Epithelial cell of esophagus (primary cell): ENCODE measurements at regions not wholly inside any gene's neighbourhood (a gene's known extent, or its start where the extent isn't known, plus 50 kb on each side); places are given as distances from the start of the nearest gene placed in this dataset.
A peak's percentile ranks its signal among the peaks of the same experiment; 100 is the strongest.

Experiments
- DNase-seq: peaks from one replicate; pipeline ENCODE4 v3.0.0; 2010; ENCODE audit warnings: low read depth
- H3K4me3 ChIP-seq: 2 replicates; pipeline ENCODE4 v1.5.1; 2011; ENCODE audit warnings: mild to moderate bottlenecking, low read length, control low read depth
- CTCF ChIP-seq: IDR thresholded peaks from 2 replicates; pipeline ENCODE4 v1.5.1; 2011; ENCODE audit warnings: low read depth, mild to moderate bottlenecking, low read length, control low read depth, inconsistent platforms; ENCODE audit not compliant: insufficient read depth; ENCODE audit errors: missing control alignments

DNA sequence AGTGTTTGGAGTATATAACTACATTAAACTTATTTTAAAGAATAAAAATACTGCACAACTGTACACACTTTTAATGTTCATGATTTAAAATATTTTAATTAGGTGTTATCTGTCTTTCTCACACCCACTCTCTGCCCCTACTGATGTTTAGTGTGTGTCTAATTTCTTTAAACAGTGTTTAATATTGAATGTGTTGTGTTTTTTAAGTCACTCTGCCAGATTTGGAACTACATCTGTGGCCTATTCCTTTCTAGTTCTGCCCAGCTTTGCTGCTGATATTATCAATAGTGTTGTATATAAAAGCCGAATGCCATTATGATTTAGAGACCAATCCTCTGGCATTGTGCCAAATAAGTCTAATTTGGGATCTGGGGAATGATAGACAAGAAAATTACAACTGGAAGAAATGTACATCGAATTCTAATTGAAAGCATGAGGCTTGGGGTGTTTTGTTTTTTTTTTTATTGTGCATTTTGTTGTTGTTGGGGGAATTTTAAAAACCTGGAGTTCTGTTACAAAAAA is 398.0 kb downstream of the CPS1 start:
- no peak overlapping the region for H3K4me3 ChIP-seq
- no peak for DNase-seq
- TF ChIP-seq CTCF: no peak

DNA sequence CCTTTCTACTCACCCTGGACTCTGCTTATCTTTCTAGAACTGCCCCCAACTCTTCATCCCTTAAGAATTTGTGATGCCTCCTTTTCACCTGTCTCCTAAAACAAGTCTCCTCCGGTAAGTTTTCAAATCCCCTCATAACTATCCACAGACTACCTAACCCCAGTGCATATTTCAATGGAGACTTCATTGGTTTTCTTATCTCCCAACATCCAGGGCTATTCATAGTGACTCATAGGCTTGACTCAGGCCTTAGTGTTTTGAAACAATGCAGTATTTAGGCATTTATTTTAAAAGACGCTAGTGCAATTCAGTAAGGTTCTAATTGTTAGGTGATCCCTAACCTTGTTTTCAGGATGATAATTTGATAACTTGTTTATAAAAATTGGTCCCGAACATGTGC is 399.2 kb downstream of the CPS1 start:
- no peak for TF ChIP-seq CTCF
- H3K4me3 ChIP-seq: no peak overlapping the region
- peak; percentile 72 for DNase-seq

DNA sequence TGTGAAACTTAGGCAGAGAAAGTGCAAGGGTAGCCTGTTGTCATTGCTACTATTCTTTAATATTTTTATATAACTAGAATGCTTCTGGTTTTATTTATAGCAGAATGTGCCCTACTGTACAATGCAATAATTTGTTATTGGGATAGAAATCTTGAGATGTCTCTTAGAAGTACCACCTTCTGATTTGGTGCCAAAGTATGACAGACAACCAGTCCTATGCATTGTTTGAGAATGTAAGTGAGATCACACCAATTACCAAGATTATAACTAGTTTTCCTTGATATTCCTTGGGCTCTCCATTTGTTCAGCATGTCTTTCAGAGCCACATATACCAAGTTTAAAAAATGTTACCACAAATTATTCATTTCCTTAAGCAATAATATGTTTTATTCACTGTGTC is 399.7 kb downstream of the CPS1 start:
- TF ChIP-seq CTCF: no peak
- no peak for DNase-seq
- no peak overlapping the region for H3K4me3 ChIP-seq

- H3K4me3 ChIP-seq: no peak overlapping the region
- DNase-seq: peak; percentile 8
- no peak for TF ChIP-seq CTCF
Observed at GRCh38 chr2:210961249-210961648, 404.9 kb downstream of the CPS1 start.

DNA sequence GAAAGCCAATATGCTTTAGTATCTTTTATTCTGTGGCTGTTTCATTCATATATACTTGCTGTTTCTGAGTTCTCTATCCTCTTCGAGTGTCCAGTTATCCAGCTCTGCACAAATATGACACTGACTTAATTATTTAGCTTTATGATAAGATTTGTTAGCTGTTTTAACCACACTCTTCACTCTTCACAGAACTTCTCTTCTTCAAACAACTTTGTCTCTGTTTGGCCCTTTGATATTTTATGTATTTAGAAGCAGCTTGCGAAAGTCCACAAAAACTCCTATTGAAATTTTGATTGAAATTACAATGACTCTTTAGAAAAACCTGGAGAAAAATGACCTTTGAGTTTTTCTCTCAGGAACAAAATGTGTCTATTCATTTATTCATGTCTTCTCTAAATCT is 407.0 kb downstream of the CPS1 start:
- DNase-seq: no peak
- TF ChIP-seq CTCF: no peak
- H3K4me3 ChIP-seq: no peak overlapping the region

GRCh38 chr2:210964141-210964764 is 407.9 kb downstream of the CPS1 start:
- no peak overlapping the region for H3K4me3 ChIP-seq
- TF ChIP-seq CTCF: no peak
- peak; percentile 32 for DNase-seq

DNA sequence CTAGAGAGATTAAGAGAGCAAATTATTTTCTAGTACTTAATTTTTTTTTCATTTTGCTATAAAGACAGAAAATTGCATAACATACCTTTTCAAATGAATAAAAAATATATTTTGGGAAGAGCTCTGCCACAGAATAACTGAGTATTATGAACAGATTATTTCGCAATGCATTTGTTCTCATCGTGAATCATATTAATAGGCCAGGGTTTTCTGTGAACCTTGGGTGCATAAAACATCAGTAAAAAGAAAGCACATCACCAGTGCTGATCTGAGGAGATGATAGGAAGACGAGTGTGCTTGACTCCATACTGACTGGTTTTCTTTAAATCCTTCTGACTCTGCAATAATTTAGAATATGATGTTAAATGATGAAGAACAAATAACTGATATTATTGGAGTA is 409.1 kb downstream of the CPS1 start:
- no peak overlapping the region for H3K4me3 ChIP-seq
- TF ChIP-seq CTCF: no peak
- DNase-seq: peak; percentile 42
